ENCODE measurements at regions not wholly inside any gene's neighbourhood (a gene's known extent, or its start where the extent isn't known, plus 50 kb on each side); places are given as distances from the start of the nearest gene placed in this dataset.

GRCh38 chr4:170323623-170324022 lies 233.9 kb upstream of the AADAT start:
- TF ChIP-seq CTCF (IDR thresholded peaks at IDR 0.05; ENCODE audit: insufficient read depth, low read length) (no peak), GABPA (IDR thresholded peaks at IDR 0.05; ENCODE audit: low read depth) (no peak), POLR2AphosphoS5 (IDR thresholded peaks at IDR 0.05; ENCODE audit: low read depth) (no peak)

Data from HL-60 (cell line).